SK-N-SH (cell line): ENCODE measurements at regions not wholly inside any gene's neighbourhood (a gene's known extent, or its start where the extent isn't known, plus 50 kb on each side); places are given as distances from the start of the nearest gene placed in this dataset.

Experiments used
- CTCF ChIA-PET: fragments of 300-600, 350-600 bp; formaldehyde crosslinking; extraction: SDS; loops from one replicate; lab custom pipeline; 2021; lab: Yijun Ruan, JAX
- POLR2A ChIA-PET: fragments of 350-600 bp; sonication (Branson Sonifier 250); formaldehyde crosslinking; extraction: SDS; loops from one replicate; lab custom pipeline; 2020; ENCODE audit warnings: antibody characterized with exemption, inconsistent platforms; lab: Yijun Ruan, JAX
- DNase-seq: peaks from one replicate; pipeline ENCODE4 v3.0.0; 2012
- H2AFZ ChIP-seq: fragments of 200-600 bp; sonication (generic); 2 replicates; pipeline ENCODE4 v1.8.1; 2016; ENCODE audit warnings: antibody characterized with exemption, mild to moderate bottlenecking, low read depth
- H3F3A ChIP-seq: fragments of 200-600 bp; sonication (generic); replicated peaks from 2 replicates; pipeline ENCODE3; 2016; ENCODE audit warnings: antibody characterized with exemption, mild to moderate bottlenecking; ENCODE audit not compliant: insufficient read depth
- H3K27ac ChIP-seq, 2 experiments: fragments of 200-500 bp in 1 of 2; fragments of 200-600 bp in 1 of 2; sonication (Bioruptor generic) in 1 of 2; sonication (generic), shearing (Covaris generic) in 1 of 2; 2 replicates each; pipeline versions ENCODE4 v1.5.1 to v1.6.1; 2014 to 2016; ENCODE audit warnings: low read depth in 2 of 2, inconsistent platforms in 1 of 2, low read length in 1 of 2, mild to moderate bottlenecking in 1 of 2, mixed read lengths in 1 of 2
- H3K27me3 ChIP-seq: fragments of 200-600 bp; sonication (generic), shearing (Covaris generic); 2 replicates; pipeline ENCODE4 v1.6.1; 2016; ENCODE audit warnings: mixed run types; ENCODE audit not compliant: insufficient read depth
- H3K36me3 ChIP-seq, 2 experiments: fragments of 200-500 bp in 1 of 2; fragments of 200-600 bp in 1 of 2; sonication (Bioruptor generic) in 1 of 2; sonication (generic) in 1 of 2; replicated peaks in 1 of 2; 2 replicates each; pipeline versions ENCODE3 to v1.5.1; 2014 to 2016; ENCODE audit warnings: low read length in 1 of 2, mild to moderate bottlenecking in 1 of 2; ENCODE audit not compliant: insufficient read depth in 2 of 2, control insufficient read depth in 1 of 2
- H3K4me1 ChIP-seq, 2 experiments: fragments of 200-500 bp in 1 of 2; fragments of 200-600 bp in 1 of 2; sonication (Bioruptor generic) in 1 of 2; sonication (generic), shearing (Covaris generic) in 1 of 2; 2 replicates each; pipeline versions ENCODE4 v1.5.1 to v1.6.1; 2014 to 2016; ENCODE audit warnings: low read depth in 1 of 2, low read length in 1 of 2, mixed run types in 1 of 2; ENCODE audit not compliant: insufficient read depth in 2 of 2, control insufficient read depth in 1 of 2
- H3K4me2 ChIP-seq: fragments of 200-600 bp; sonication (generic), shearing (Covaris generic); 2 replicates; pipeline ENCODE4 v1.6.1; 2017; ENCODE audit warnings: mixed run types
- H3K4me3 ChIP-seq, 2 experiments: fragments of 200-500 bp in 1 of 2; fragments of 200-600 bp in 1 of 2; sonication (Bioruptor generic) in 1 of 2; sonication (generic), shearing (Covaris generic) in 1 of 2; 2 replicates each; pipeline versions ENCODE4 v1.5.1 to v1.8.1; 2014 to 2016; ENCODE audit warnings: low read depth in 2 of 2, inconsistent platforms in 1 of 2, low read length in 1 of 2, mild to moderate bottlenecking in 1 of 2, mixed read lengths in 1 of 2, moderate library complexity in 1 of 2
- H3K79me2 ChIP-seq: fragments of 200-600 bp; sonication (generic); 2 replicates; pipeline ENCODE4 v1.8.1; 2017; ENCODE audit warnings: mild to moderate bottlenecking; ENCODE audit not compliant: insufficient read depth
- H3K9ac ChIP-seq: fragments of 200-600 bp; sonication (generic); 2 replicates; pipeline ENCODE4 v1.6.1; 2017; ENCODE audit warnings: mixed run types
- H3K9me2 ChIP-seq: fragments of 200-600 bp; sonication (generic); 2 replicates; pipeline ENCODE4 v1.6.1; 2017; ENCODE audit warnings: mixed run types
- H3K9me3 ChIP-seq: fragments of 200-600 bp; sonication (generic); 2 replicates; pipeline ENCODE4 v1.6.1; 2017; ENCODE audit warnings: mixed run types, mild to moderate bottlenecking, moderate library complexity
- H4K20me1 ChIP-seq: fragments of 200-600 bp; sonication (generic); 2 replicates; pipeline ENCODE4 v1.6.1; 2017; ENCODE audit warnings: mild to moderate bottlenecking, mixed run types; ENCODE audit not compliant: insufficient read depth
- FOXJ3 ChIP-seq: sonication (generic); formaldehyde crosslinking; IDR thresholded peaks from 2 replicates; pipeline ENCODE4 v1.5.1; 2020; ENCODE audit warnings: mild to moderate bottlenecking, missing genetic modification reagents
- FOXM1 ChIP-seq: IDR thresholded peaks from 2 replicates; pipeline ENCODE4 v1.4.0; 2012; ENCODE audit warnings: low read depth, mild to moderate bottlenecking
- GATA2 ChIP-seq: sonication (generic); formaldehyde crosslinking; IDR thresholded peaks from 2 replicates; pipeline ENCODE4 v1.5.0; 2020; ENCODE audit warnings: mild to moderate bottlenecking, missing genetic modification reagents
- IRF3 ChIP-seq: fragments of 150-350 bp; IDR thresholded peaks from 2 replicates; pipeline ENCODE4 v1.6.1; 2016; ENCODE audit warnings: mild to moderate bottlenecking, low read depth, low read length
- JUND ChIP-seq: IDR thresholded peaks from 2 replicates; pipeline ENCODE4 v1.4.0; 2012
- MEF2A ChIP-seq: IDR thresholded peaks from 2 replicates; pipeline ENCODE4 v1.4.0; 2012; ENCODE audit warnings: low read depth, borderline replicate concordance
- NFIC ChIP-seq: IDR thresholded peaks from 2 replicates; pipeline ENCODE4 v1.4.0; 2012; ENCODE audit warnings: borderline replicate concordance
- NRF1 ChIP-seq: IDR thresholded peaks from 2 replicates; pipeline ENCODE4 v1.6.1; 2012; ENCODE audit warnings: low read depth, mild to moderate bottlenecking, low read length
- POLR2AphosphoS5 ChIP-seq: IDR thresholded peaks from 2 replicates; pipeline ENCODE4 v1.6.1; 2012; ENCODE audit warnings: low read depth, low read length
- RCOR1 ChIP-seq: fragments of 150-350 bp; IDR thresholded peaks from 2 replicates; pipeline ENCODE4 v1.6.1; 2017; ENCODE audit warnings: antibody characterized with exemption, low read length
- REST ChIP-seq: IDR thresholded peaks from 2 replicates; pipeline ENCODE4 v1.6.1; 2012; ENCODE audit warnings: mild to moderate bottlenecking, low read depth, low read length, moderate library complexity
- RFX5 ChIP-seq: IDR thresholded peaks from 2 replicates; pipeline ENCODE4 v1.6.1; 2012; ENCODE audit warnings: mild to moderate bottlenecking, improper control_type of control experiment, low read length
- TEAD4 ChIP-seq: IDR thresholded peaks from 2 replicates; pipeline ENCODE4 v1.4.0; 2012; ENCODE audit warnings: mild to moderate bottlenecking, borderline replicate concordance; ENCODE audit not compliant: insufficient read depth
- ZBTB33 ChIP-seq: IDR thresholded peaks from 2 replicates; pipeline ENCODE4 v1.4.0; 2012; ENCODE audit warnings: low read depth, borderline replicate concordance
- WGBS: methylation state at CpG from one replicate; pipeline ENCODE4 v1.1.6; 2017; ENCODE audit warnings: low lambda C conversion rate; 5-methylcytosine and 5-hydroxymethylcytosine counted together
- TF ChIP-seq, protein P1 (sequence below): IDR thresholded peaks from 2 replicates; pipeline ENCODE4 v1.4.0; 2012; ENCODE audit warnings: low read depth, borderline replicate concordance
- TF ChIP-seq, protein P2 (sequence below): IDR thresholded peaks from 2 replicates; pipeline ENCODE4 v1.4.0; 2012; ENCODE audit warnings: low read depth
- TF ChIP-seq, protein P3 (sequence below): fragments of 200-600 bp; sonication (generic); IDR thresholded peaks from 2 replicates; pipeline ENCODE4 v1.6.1; 2017; ENCODE audit warnings: antibody characterized with exemption, mild to moderate bottlenecking, moderate library complexity
- TF ChIP-seq, protein P4 (sequence below): fragments of 150-350 bp; IDR thresholded peaks from 2 replicates; pipeline ENCODE4 v1.6.1; 2017; ENCODE audit warnings: antibody characterized with exemption, low read length, low read depth, borderline replicate concordance

GRCh38 chr11:42058794-42059193 is 599.3 kb upstream of the LRRC4C start:
- no peaks in the 10 kb centered on the region for H3F3A ChIP-seq
- H3K36me3 ChIP-seq: no peaks in the 10 kb centered on the region
- H3K27me3 ChIP-seq: no peaks in the 10 kb centered on the region
- WGBS: 32% methylated on average over 5 of the region's 5 CpGs
- DNase-seq: no peak
- H3K79me2 ChIP-seq: no peaks in the 10 kb centered on the region
- no peaks in the 10 kb centered on the region for H3K9me2 ChIP-seq
- no peak overlapping the region for H3K9ac ChIP-seq
- H3K4me1 ChIP-seq: no peaks in the 10 kb centered on the region; a peak in 1 of 4 replicates
- H4K20me1 ChIP-seq: no peaks in the 10 kb centered on the region
- no peak overlapping the region for H3K27ac ChIP-seq
- 0 out of 2 replicates have a peak, but pooled peaks cover 3% of the 10 kb centered on the region for H3K9me3 ChIP-seq
- TF ChIP-seq RCOR1 (no peak), FOXM1 (no peak)
- ChIA-PET CTCF (no interaction called here), POLR2A (no interaction called here)
- H2AFZ ChIP-seq: no peak overlapping the region
- H3K4me3 ChIP-seq: no peak overlapping the region
- no peak overlapping the region for H3K4me2 ChIP-seq

GRCh38 chr11:42065199-42065598 is 605.7 kb upstream of the LRRC4C start:
- Histone ChIP-seq H3K9me3 (no peaks in the 10 kb centered on the region), H3K79me2 (no peaks in the 10 kb centered on the region), H3K4me2 (no peak overlapping the region), H3F3A (no peaks in the 10 kb centered on the region), H3K9me2 (no peaks in the 10 kb centered on the region), H3K27me3 (no peaks in the 10 kb centered on the region), H3K36me3 (no peaks in the 10 kb centered on the region), H3K9ac (no peak overlapping the region), H3K4me1 (no peaks in the 10 kb centered on the region; a peak in 1 of 4 replicates), H3K27ac (no peak overlapping the region), H2AFZ (no peak overlapping the region), H4K20me1 (no peaks in the 10 kb centered on the region), H3K4me3 (no peak overlapping the region)
- DNase-seq: no peak
- TF ChIP-seq RCOR1 (no peak), ZBTB33 (no peak), FOXM1 (no peak), FOXJ3 (no peak), POLR2AphosphoS5 (no peak), TEAD4 (no peak), NFIC (no peak), JUND (no peak), IRF3 (no peak), MEF2A (no peak), RFX5 (no peak), REST (no peak), NRF1 (no peak), GATA2 (no peak)
- TF ChIP-seq, protein P1, sequence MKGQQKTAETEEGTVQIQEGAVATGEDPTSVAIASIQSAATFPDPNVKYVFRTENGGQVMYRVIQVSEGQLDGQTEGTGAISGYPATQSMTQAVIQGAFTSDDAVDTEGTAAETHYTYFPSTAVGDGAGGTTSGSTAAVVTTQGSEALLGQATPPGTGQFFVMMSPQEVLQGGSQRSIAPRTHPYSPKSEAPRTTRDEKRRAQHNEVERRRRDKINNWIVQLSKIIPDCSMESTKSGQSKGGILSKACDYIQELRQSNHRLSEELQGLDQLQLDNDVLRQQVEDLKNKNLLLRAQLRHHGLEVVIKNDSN: no peak
- TF ChIP-seq, protein P2, sequence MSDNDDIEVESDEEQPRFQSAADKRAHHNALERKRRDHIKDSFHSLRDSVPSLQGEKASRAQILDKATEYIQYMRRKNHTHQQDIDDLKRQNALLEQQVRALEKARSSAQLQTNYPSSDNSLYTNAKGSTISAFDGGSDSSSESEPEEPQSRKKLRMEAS: no peak
- TF ChIP-seq, protein P3, sequence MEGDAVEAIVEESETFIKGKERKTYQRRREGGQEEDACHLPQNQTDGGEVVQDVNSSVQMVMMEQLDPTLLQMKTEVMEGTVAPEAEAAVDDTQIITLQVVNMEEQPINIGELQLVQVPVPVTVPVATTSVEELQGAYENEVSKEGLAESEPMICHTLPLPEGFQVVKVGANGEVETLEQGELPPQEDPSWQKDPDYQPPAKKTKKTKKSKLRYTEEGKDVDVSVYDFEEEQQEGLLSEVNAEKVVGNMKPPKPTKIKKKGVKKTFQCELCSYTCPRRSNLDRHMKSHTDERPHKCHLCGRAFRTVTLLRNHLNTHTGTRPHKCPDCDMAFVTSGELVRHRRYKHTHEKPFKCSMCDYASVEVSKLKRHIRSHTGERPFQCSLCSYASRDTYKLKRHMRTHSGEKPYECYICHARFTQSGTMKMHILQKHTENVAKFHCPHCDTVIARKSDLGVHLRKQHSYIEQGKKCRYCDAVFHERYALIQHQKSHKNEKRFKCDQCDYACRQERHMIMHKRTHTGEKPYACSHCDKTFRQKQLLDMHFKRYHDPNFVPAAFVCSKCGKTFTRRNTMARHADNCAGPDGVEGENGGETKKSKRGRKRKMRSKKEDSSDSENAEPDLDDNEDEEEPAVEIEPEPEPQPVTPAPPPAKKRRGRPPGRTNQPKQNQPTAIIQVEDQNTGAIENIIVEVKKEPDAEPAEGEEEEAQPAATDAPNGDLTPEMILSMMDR: no peak
- TF ChIP-seq, protein P4, sequence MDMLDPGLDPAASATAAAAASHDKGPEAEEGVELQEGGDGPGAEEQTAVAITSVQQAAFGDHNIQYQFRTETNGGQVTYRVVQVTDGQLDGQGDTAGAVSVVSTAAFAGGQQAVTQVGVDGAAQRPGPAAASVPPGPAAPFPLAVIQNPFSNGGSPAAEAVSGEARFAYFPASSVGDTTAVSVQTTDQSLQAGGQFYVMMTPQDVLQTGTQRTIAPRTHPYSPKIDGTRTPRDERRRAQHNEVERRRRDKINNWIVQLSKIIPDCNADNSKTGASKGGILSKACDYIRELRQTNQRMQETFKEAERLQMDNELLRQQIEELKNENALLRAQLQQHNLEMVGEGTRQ: no peak
- ChIA-PET CTCF (no interaction called here), POLR2A (no interaction called here)
